Tibial nerve (tissue), 4 donors: ENCODE measurements at regions not wholly inside any gene's neighbourhood (a gene's known extent, or its start where the extent isn't known, plus 50 kb on each side); places are given as distances from the start of the nearest gene placed in this dataset.

Experiments used
- DNase-seq, 2 donors: peaks; one replicate each; pipeline ENCODE4 v3.0.0-alpha.2; 2019; ENCODE audit warnings: low spot score in 2 of 2
- H3K27ac ChIP-seq, 4 donors: fragments of 200-600 bp; sonication (generic) in 3 of 4; one replicate each; pipeline ENCODE4 v1.5.1; 2017 to 2019; ENCODE audit warnings: mild to moderate bottlenecking in 1 of 4
- H3K27me3 ChIP-seq, 2 donors: fragments of 200-600 bp; sonication (generic) in 1 of 2; one replicate each; pipeline versions ENCODE4 v1.5.1 to v1.6.0; 2017 to 2019
- H3K36me3 ChIP-seq, 3 donors: fragments of 200-600 bp; sonication (generic); one replicate each; pipeline ENCODE4 v1.5.1; 2018 to 2019
- H3K4me1 ChIP-seq, 4 donors: fragments of 200-600 bp; sonication (generic) in 3 of 4; one replicate each; pipeline ENCODE4 v1.5.1; 2017 to 2019
- H3K4me3 ChIP-seq, 4 donors: fragments of 200-600 bp; sonication (generic) in 3 of 4; one replicate each; pipeline ENCODE4 v1.5.1; 2017 to 2019; ENCODE audit warnings: mild to moderate bottlenecking in 1 of 4, moderate library complexity in 1 of 4
- H3K9me3 ChIP-seq, 4 donors: fragments of 200-600 bp; sonication (generic) in 3 of 4; one replicate each; pipeline ENCODE4 v1.5.1; 2017 to 2019
- EP300 ChIP-seq, 2 donors: sonication (generic); formaldehyde crosslinking; IDR thresholded peaks; one replicate each; pipeline ENCODE4 v1.6.1; 2017; ENCODE audit warnings: antibody characterized with exemption in 2 of 2, mild to moderate bottlenecking in 1 of 2
- POLR2A ChIP-seq, 2 donors: fragments of 450-650 bp; IDR thresholded peaks; one replicate each; pipeline ENCODE4 v1.6.1; 2017; ENCODE audit warnings: antibody characterized with exemption in 2 of 2, mild to moderate bottlenecking in 2 of 2, moderate library complexity in 2 of 2
- WGBS, 2 donors: methylation state at CpG; one replicate each; pipeline ENCODE4 v1.1.5; 2018; 5-methylcytosine and 5-hydroxymethylcytosine counted together
- TF ChIP-seq, protein P1 (sequence below), 5 experiments: fragments of 200-600 bp in 3 of 5; fragments of 450-650 bp in 2 of 5; sonication (generic) in 3 of 5; IDR thresholded peaks; one replicate each; pipeline ENCODE4 v1.5.1; 2016 to 2019; ENCODE audit warnings: antibody characterized with exemption in 5 of 5, mild to moderate bottlenecking in 3 of 5, moderate library complexity in 2 of 5

DNA sequence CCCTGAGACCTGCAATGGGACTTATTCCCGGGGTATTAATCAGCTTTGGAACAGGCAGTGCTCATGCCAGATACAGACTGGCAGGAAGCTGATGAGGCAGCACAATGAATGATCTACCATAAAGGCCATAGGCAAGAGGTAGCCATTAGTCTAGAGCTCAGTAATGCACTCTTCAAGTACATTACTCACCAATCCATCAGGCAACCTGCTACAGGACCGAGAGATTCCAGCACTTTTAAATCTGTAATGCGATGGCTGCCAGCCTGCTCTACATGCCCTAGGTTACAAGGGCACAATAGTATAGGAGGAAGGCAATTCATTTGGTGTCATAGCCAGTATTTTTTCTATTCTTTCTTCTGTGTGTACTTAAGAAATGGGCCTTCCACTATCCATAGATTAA, 217.8 kb upstream of the PMFBP1 start:
- WGBS, 2 donors: 96 to 97% methylated on average over 3 of the region's 3 CpGs
- TF ChIP-seq POLR2A (IDR thresholded peaks at IDR 0.05) (no peak), EP300 (IDR thresholded peaks at IDR 0.05) (no peak)
- TF ChIP-seq, protein P1, sequence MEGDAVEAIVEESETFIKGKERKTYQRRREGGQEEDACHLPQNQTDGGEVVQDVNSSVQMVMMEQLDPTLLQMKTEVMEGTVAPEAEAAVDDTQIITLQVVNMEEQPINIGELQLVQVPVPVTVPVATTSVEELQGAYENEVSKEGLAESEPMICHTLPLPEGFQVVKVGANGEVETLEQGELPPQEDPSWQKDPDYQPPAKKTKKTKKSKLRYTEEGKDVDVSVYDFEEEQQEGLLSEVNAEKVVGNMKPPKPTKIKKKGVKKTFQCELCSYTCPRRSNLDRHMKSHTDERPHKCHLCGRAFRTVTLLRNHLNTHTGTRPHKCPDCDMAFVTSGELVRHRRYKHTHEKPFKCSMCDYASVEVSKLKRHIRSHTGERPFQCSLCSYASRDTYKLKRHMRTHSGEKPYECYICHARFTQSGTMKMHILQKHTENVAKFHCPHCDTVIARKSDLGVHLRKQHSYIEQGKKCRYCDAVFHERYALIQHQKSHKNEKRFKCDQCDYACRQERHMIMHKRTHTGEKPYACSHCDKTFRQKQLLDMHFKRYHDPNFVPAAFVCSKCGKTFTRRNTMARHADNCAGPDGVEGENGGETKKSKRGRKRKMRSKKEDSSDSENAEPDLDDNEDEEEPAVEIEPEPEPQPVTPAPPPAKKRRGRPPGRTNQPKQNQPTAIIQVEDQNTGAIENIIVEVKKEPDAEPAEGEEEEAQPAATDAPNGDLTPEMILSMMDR (IDR thresholded peaks at IDR 0.05): no peak
- Histone ChIP-seq H3K4me3 (no peak overlapping the region), H3K9me3 (peaks cover 0 to 30% (median 12%) of the 10 kb centered on the region in 4 donors), H3K27ac (no peak overlapping the region), H3K36me3 (no peaks in the 10 kb centered on the region), H3K27me3 (no peaks in the 10 kb centered on the region), H3K4me1 (no peaks in the 10 kb centered on the region)
- no peak for DNase-seq

DNA sequence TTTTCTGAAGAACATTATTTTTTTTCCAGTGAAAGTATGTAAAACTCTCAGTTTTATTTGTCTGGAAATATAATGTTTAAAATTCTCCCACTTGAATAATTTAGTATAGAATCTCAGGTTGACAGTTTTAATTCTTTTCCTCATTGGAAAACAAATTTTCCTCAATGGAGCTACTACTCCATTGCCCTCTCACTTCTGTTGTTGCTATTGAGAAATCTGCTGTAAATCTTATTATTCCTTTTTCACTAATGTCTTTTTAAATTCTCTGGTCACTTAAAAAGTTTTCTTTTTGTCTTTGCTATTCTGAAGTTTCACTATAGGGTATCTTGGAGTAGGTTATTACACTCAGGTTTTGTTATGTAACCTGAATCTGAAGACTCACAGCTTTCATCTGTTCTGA, 216.1 kb upstream of the PMFBP1 start:
- Histone ChIP-seq H3K27me3 (no peaks in the 10 kb centered on the region), H3K4me3 (no peak overlapping the region), H3K9me3 (peaks cover 0 to 19% (median 11%) of the 10 kb centered on the region in 4 donors), H3K4me1 (no peaks in the 10 kb centered on the region), H3K27ac (no peak overlapping the region), H3K36me3 (no peaks in the 10 kb centered on the region)
- no peak for DNase-seq
- TF ChIP-seq, protein P1 (IDR thresholded peaks at IDR 0.05): no peak
- no peak for TF ChIP-seq EP300 (IDR thresholded peaks at IDR 0.05)
- no peak for TF ChIP-seq POLR2A (IDR thresholded peaks at IDR 0.05)

DNA sequence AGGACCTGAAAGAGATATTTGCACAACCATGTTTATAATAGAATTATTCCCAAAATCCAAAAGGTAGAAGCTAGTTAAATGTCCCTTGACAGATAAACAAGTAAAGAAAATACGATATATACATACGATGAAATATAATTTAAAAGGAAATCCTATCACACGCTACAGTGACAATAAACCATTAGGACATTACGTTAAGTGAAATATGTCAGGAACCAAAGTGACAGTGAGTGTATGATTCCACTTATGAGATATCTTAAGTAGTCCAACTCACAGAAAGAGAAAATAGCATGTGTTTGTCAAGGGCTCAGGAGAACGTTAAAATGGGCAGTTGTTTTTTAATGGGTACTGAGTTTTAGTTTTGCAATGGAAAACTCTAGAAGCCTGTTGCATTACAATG, 212.7 kb upstream of the PMFBP1 start:
- 91 to 95% methylated on average over 5 of the region's 5 CpGs for WGBS, 2 donors
- no peak overlapping the region for H3K4me3 ChIP-seq
- TF ChIP-seq POLR2A (IDR thresholded peaks at IDR 0.05) (no peak), EP300 (IDR thresholded peaks at IDR 0.05) (no peak)
- TF ChIP-seq, protein P1 (IDR thresholded peaks at IDR 0.05): no peak
- no peaks in the 10 kb centered on the region for H3K27me3 ChIP-seq
- no peak for DNase-seq
- H3K4me1 ChIP-seq: no peaks in the 10 kb centered on the region
- no peak overlapping the region for H3K27ac ChIP-seq
- peaks cover 0 to 28% (median 11%) of the 10 kb centered on the region in 4 donors for H3K9me3 ChIP-seq
- no peaks in the 10 kb centered on the region for H3K36me3 ChIP-seq

GRCh38 chr16:72380283-72380682, 208.3 kb upstream of the PMFBP1 start:
- no peaks in the 10 kb centered on the region for H3K36me3 ChIP-seq
- H3K9me3 ChIP-seq: peaks cover 0 to 13% (median 2%) of the 10 kb centered on the region in 4 donors
- no peak overlapping the region for H3K27ac ChIP-seq
- H3K4me1 ChIP-seq: no peaks in the 10 kb centered on the region
- WGBS, 2 donors: 51 to 57% methylated on average over 1 of the region's 1 CpG
- no peak overlapping the region for H3K4me3 ChIP-seq
- TF ChIP-seq POLR2A (IDR thresholded peaks at IDR 0.05) (no peak), EP300 (IDR thresholded peaks at IDR 0.05) (no peak)
- TF ChIP-seq, protein P1 (IDR thresholded peaks at IDR 0.05): no peak
- no peak for DNase-seq
- H3K27me3 ChIP-seq: no peaks in the 10 kb centered on the region

DNA sequence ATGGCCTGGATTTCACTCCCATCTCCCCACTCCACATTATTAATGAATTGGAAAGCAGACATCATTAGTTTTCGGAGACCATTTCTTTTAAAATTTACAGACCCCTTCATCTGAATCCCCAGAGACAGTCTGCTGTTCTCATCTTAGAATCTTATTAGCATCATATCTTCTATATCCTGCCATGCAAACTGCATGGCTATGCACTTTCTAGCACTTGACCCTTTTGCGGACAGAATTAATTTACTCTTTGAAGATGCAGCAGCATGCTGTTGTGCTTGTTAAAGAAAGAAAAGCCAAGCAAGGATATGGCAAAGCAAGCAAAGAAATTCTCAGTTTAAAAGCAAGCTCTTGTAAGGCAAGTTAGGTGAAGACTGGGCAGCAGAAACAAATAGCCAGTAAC, 201.2 kb upstream of the PMFBP1 start:
- no peaks in the 10 kb centered on the region for H3K27me3 ChIP-seq
- no peaks in the 10 kb centered on the region for H3K36me3 ChIP-seq
- no peaks in the 10 kb centered on the region for H3K4me1 ChIP-seq
- no peak for DNase-seq
- H3K9me3 ChIP-seq: no peaks in the 10 kb centered on the region
- 94% methylated on average over 2 of the region's 2 CpGs for WGBS, 2 donors
- no peak overlapping the region for H3K4me3 ChIP-seq
- TF ChIP-seq, protein P1 (IDR thresholded peaks at IDR 0.05): no peak
- no peak for TF ChIP-seq EP300 (IDR thresholded peaks at IDR 0.05)
- TF ChIP-seq POLR2A (IDR thresholded peaks at IDR 0.05): no peak
- no peak overlapping the region for H3K27ac ChIP-seq
